SK-N-MC (cell line): ENCODE measurements at regions not wholly inside any gene's neighbourhood (a gene's known extent, or its start where the extent isn't known, plus 50 kb on each side); places are given as distances from the start of the nearest gene placed in this dataset.

Source experiments
- DNase-seq: peaks from one replicate; pipeline ENCODE4 v3.0.0-alpha.2; 2011; ENCODE audit warnings: low read depth, low spot score
- H3K27ac ChIP-seq: fragments of 200-600 bp; sonication (generic); 2 replicates; pipeline ENCODE4 v1.5.1; 2016; ENCODE audit warnings: mixed run types
- H3K36me3 ChIP-seq: fragments of 200-600 bp; sonication (generic); 2 replicates; pipeline ENCODE4 v1.6.1; 2017; ENCODE audit warnings: antibody characterized with exemption, low read length, mixed read lengths; ENCODE audit not compliant: insufficient read depth
- H3K4me3 ChIP-seq: fragments of 200-600 bp; sonication (generic); 2 replicates; pipeline ENCODE4 v1.5.1; 2016
- H3K9ac ChIP-seq: fragments of 200-600 bp; sonication (generic); 2 replicates; pipeline ENCODE4 v1.8.0; 2017; ENCODE audit warnings: mixed run types, mixed read lengths; ENCODE audit not compliant: insufficient read length
- H3K9me3 ChIP-seq: fragments of 200-600 bp; sonication (generic); 2 replicates; pipeline ENCODE4 v1.6.1; 2017; ENCODE audit warnings: low read depth, mild to moderate bottlenecking, antibody characterized with exemption, low read length, moderate library complexity, mixed read lengths
- EZH2 ChIP-seq: fragments of 200-600 bp; sonication (generic); IDR thresholded peaks from one replicate; pipeline ENCODE4 v1.6.1; 2017; ENCODE audit warnings: antibody characterized with exemption
- FOXP2 ChIP-seq: optimal IDR thresholded peaks from 2 replicates; pipeline ENCODE3; 2011; ENCODE audit warnings: mild to moderate bottlenecking, moderate library complexity; ENCODE audit not compliant: insufficient read depth; ENCODE audit errors: extremely low read length, control extremely low read depth
- POLR2AphosphoS5 ChIP-seq: IDR thresholded peaks from 2 replicates; pipeline ENCODE4 v1.6.1; 2012; ENCODE audit warnings: mild to moderate bottlenecking, low read depth, low read length, borderline replicate concordance

GRCh38 chr6:119961450-119961849 is 611.9 kb upstream of the MAN1A1 start:
- no peaks in the 10 kb centered on the region for H3K36me3 ChIP-seq
- H3K27ac ChIP-seq: no peak overlapping the region
- no peak overlapping the region for H3K9ac ChIP-seq
- DNase-seq: no peak
- H3K9me3 ChIP-seq: no peaks in the 10 kb centered on the region
- TF ChIP-seq POLR2AphosphoS5: no peak
- TF ChIP-seq FOXP2: no peak
- TF ChIP-seq EZH2: no peak
- no peak overlapping the region for H3K4me3 ChIP-seq

GRCh38 chr6:119960456-119960855 is 610.9 kb upstream of the MAN1A1 start:
- no peak for TF ChIP-seq FOXP2
- TF ChIP-seq EZH2: no peak
- no peak for TF ChIP-seq POLR2AphosphoS5
- no peak overlapping the region for H3K4me3 ChIP-seq

GRCh38 chr6:119960036-119960435 is 610.5 kb upstream of the MAN1A1 start:
- TF ChIP-seq FOXP2 (no peak), EZH2 (no peak), POLR2AphosphoS5 (no peak)
- no peak overlapping the region for H3K9ac ChIP-seq
- no peak overlapping the region for H3K27ac ChIP-seq
- no peaks in the 10 kb centered on the region for H3K9me3 ChIP-seq
- no peak overlapping the region for H3K4me3 ChIP-seq
- no peak for DNase-seq
- H3K36me3 ChIP-seq: no peaks in the 10 kb centered on the region

More at GRCh38 chr6:119960456-119960855, 610.9 kb upstream of the MAN1A1 start:
- no peak overlapping the region for H3K9ac ChIP-seq
- H3K9me3 ChIP-seq: no peaks in the 10 kb centered on the region
- no peaks in the 10 kb centered on the region for H3K36me3 ChIP-seq
- no peak for DNase-seq
- no peak overlapping the region for H3K27ac ChIP-seq

- no peak for TF ChIP-seq EZH2
- TF ChIP-seq FOXP2: no peak
- TF ChIP-seq POLR2AphosphoS5: no peak
- no peaks in the 10 kb centered on the region for H3K9me3 ChIP-seq
Measured at GRCh38 chr6:119957195-119957594, 607.6 kb upstream of the MAN1A1 start.

GRCh38 chr6:119952696-119953095 is 603.1 kb upstream of the MAN1A1 start:
- no peak overlapping the region for H3K9ac ChIP-seq
- no peak for DNase-seq
- no peak overlapping the region for H3K4me3 ChIP-seq
- no peak overlapping the region for H3K27ac ChIP-seq
- no peaks in the 10 kb centered on the region for H3K9me3 ChIP-seq
- no peaks in the 10 kb centered on the region for H3K36me3 ChIP-seq
- TF ChIP-seq EZH2: no peak
- TF ChIP-seq FOXP2: no peak
- TF ChIP-seq POLR2AphosphoS5: no peak

More at GRCh38 chr6:119957195-119957594, 607.6 kb upstream of the MAN1A1 start:
- Histone ChIP-seq H3K4me3 (no peak overlapping the region), H3K27ac (no peak overlapping the region), H3K36me3 (no peaks in the 10 kb centered on the region), H3K9ac (no peak overlapping the region)
- DNase-seq: no peak

- no peak for DNase-seq
- Histone ChIP-seq H3K36me3 (no peaks in the 10 kb centered on the region), H3K9me3 (no peaks in the 10 kb centered on the region), H3K9ac (no peak overlapping the region), H3K4me3 (no peak overlapping the region), H3K27ac (no peak overlapping the region)
- TF ChIP-seq FOXP2 (no peak), POLR2AphosphoS5 (no peak), EZH2 (no peak)
Measured at GRCh38 chr6:119950681-119951080, 601.1 kb upstream of the MAN1A1 start.

GRCh38 chr6:119942078-119942752 is 592.7 kb upstream of the MAN1A1 start:
- DNase-seq: no peak
- TF ChIP-seq FOXP2 (no peak), POLR2AphosphoS5 (no peak), EZH2 (no peak)
- H3K9ac ChIP-seq: no peak overlapping the region
- H3K9me3 ChIP-seq: no peaks in the 10 kb centered on the region
- H3K27ac ChIP-seq: no peak overlapping the region
- no peaks in the 10 kb centered on the region for H3K36me3 ChIP-seq
- no peak overlapping the region for H3K4me3 ChIP-seq

GRCh38 chr6:119938752-119939151 is 589.2 kb upstream of the MAN1A1 start:
- Histone ChIP-seq H3K36me3 (no peaks in the 10 kb centered on the region), H3K9ac (no peak overlapping the region), H3K9me3 (no peaks in the 10 kb centered on the region), H3K4me3 (no peak overlapping the region), H3K27ac (no peak overlapping the region)
- no peak for TF ChIP-seq POLR2AphosphoS5
- DNase-seq: no peak

- no peaks in the 10 kb centered on the region for H3K9me3 ChIP-seq
- DNase-seq: no peak
- H3K9ac ChIP-seq: no peak overlapping the region
- H3K4me3 ChIP-seq: no peak overlapping the region
- no peak overlapping the region for H3K27ac ChIP-seq
- H3K36me3 ChIP-seq: no peaks in the 10 kb centered on the region
- TF ChIP-seq POLR2AphosphoS5 (no peak), EZH2 (no peak), FOXP2 (no peak)
Measured at GRCh38 chr6:119934816-119935215, 585.3 kb upstream of the MAN1A1 start.
